ENCODE measurements at regions not wholly inside any gene's neighbourhood (a gene's known extent, or its start where the extent isn't known, plus 50 kb on each side); places are given as distances from the start of the nearest gene placed in this dataset.

DNA sequence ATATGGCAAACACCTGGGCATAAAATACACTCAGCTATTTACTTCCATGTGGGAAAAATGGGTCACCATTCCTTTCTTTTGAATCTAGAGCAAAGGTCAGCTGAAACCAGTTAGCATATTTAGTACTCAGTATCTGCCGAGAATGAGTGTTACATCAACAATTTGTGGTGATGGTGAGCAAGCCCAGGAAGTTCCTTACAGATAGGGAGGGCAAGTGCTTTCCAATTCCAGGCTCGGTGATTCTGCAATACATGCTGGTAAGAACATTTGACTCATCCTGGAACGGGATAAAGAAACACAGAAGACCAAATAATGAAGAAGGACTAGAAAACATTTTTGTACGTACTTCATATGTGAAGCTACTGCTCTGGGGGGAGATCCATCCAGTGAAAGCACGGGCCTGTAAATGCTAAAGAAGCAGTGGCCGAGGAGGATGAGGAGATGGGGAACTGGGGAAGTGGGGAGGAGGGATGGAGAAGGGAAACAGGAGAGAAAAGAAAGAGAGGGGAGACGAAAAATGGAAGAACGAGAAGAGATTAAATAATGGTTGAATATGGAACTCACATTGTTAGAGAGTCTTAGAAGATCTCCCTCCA, 251.9 kb downstream of the TTC32 start:
- no peak for TF ChIP-seq POLR2A (IDR thresholded peaks at IDR 0.05)
- TF ChIP-seq, protein P1, sequence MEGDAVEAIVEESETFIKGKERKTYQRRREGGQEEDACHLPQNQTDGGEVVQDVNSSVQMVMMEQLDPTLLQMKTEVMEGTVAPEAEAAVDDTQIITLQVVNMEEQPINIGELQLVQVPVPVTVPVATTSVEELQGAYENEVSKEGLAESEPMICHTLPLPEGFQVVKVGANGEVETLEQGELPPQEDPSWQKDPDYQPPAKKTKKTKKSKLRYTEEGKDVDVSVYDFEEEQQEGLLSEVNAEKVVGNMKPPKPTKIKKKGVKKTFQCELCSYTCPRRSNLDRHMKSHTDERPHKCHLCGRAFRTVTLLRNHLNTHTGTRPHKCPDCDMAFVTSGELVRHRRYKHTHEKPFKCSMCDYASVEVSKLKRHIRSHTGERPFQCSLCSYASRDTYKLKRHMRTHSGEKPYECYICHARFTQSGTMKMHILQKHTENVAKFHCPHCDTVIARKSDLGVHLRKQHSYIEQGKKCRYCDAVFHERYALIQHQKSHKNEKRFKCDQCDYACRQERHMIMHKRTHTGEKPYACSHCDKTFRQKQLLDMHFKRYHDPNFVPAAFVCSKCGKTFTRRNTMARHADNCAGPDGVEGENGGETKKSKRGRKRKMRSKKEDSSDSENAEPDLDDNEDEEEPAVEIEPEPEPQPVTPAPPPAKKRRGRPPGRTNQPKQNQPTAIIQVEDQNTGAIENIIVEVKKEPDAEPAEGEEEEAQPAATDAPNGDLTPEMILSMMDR (IDR thresholded peaks at IDR 0.05) = no peak
